AG09319 (cell line): ENCODE measurements at regions not wholly inside any gene's neighbourhood (a gene's known extent, or its start where the extent isn't known, plus 50 kb on each side); places are given as distances from the start of the nearest gene placed in this dataset.

Experiments
- DNase-seq: peaks from one replicate; pipeline ENCODE4 v3.0.0-alpha.2; 2010; ENCODE audit warnings: low read depth; ENCODE audit errors: extremely low read depth
- CTCF ChIP-seq: IDR thresholded peaks from 2 replicates; pipeline ENCODE4 v1.5.1; 2011; ENCODE audit warnings: low read depth, mild to moderate bottlenecking, inconsistent platforms, low read length, moderate library complexity

GRCh38 chr4:183798301-183799253 is 106.5 kb upstream of the STOX2 start:
- no peak for DNase-seq
- no peak for TF ChIP-seq CTCF

GRCh38 chr4:183801457-183802165 is 103.5 kb upstream of the STOX2 start:
- no peak for TF ChIP-seq CTCF
- DNase-seq: no peak

- TF ChIP-seq CTCF: no peak
- DNase-seq: no peak
These were observed 98.8 kb upstream of the STOX2 start for GRCh38 chr4:183806341-183806740.

- TF ChIP-seq CTCF: no peak
- DNase-seq: no peak
These were observed 97.5 kb upstream of the STOX2 start for GRCh38 chr4:183807420-183808096.

- no peak for TF ChIP-seq CTCF
- DNase-seq: no peak
These were observed 97.0 kb upstream of the STOX2 start for GRCh38 chr4:183808097-183808456.

GRCh38 chr4:183812567-183812966 is 92.5 kb upstream of the STOX2 start:
- TF ChIP-seq CTCF: no peak
- no peak for DNase-seq
